Ovary (tissue), 7 donors: ENCODE measurements at regions not wholly inside any gene's neighbourhood (a gene's known extent, or its start where the extent isn't known, plus 50 kb on each side); places are given as distances from the start of the nearest gene placed in this dataset.

Experiments
- DNase-seq, 5 donors: peaks; one replicate each; pipeline ENCODE4 v3.0.0-alpha.2; 2019 to 2020
- H3K27ac ChIP-seq, 2 donors: fragments of 200-600 bp; one replicate each; pipeline versions ENCODE4 v1.5.1 to v1.8.0; 2019 to 2022
- H3K27me3 ChIP-seq: fragments of 200-600 bp; one replicate; pipeline ENCODE4 v1.8.0; 2022
- H3K36me3 ChIP-seq: fragments of 200-600 bp; sonication (generic); one replicate; pipeline ENCODE4 v1.5.1; 2019
- H3K4me1 ChIP-seq: one replicate; pipeline ENCODE4 v1.8.1; 2013; ENCODE audit warnings: mild to moderate bottlenecking, moderate library complexity; ENCODE audit not compliant: insufficient read depth
- H3K4me3 ChIP-seq: fragments of 200-600 bp; sonication (generic); one replicate; pipeline ENCODE4 v1.5.1; 2017
- H3K9me3 ChIP-seq, 2 donors: fragments of 200-600 bp in 1 of 2; sonication (generic) in 1 of 2; one replicate each; pipeline versions ENCODE4 v1.5.1 to v1.8.1; 2013 to 2019; ENCODE audit warnings: mild to moderate bottlenecking in 1 of 2, moderate library complexity in 1 of 2
- EP300 ChIP-seq: sonication (generic); formaldehyde crosslinking; IDR thresholded peaks from one replicate; pipeline ENCODE4 v1.6.1; 2017; ENCODE audit warnings: antibody characterized with exemption
- POLR2A ChIP-seq: fragments of 450-650 bp; IDR thresholded peaks from one replicate; pipeline ENCODE4 v1.6.1; 2017; ENCODE audit warnings: antibody characterized with exemption, mild to moderate bottlenecking, moderate library complexity
- WGBS, 3 donors: extraction: QIAGEN DNeasy Blood & Tissue Kit in 1 of 3; methylation state at CpG; one replicate each; pipeline versions ENCODE4 v1.1.5 to v1.1.7; 2013 to 2017; 5-methylcytosine and 5-hydroxymethylcytosine counted together
- intact Hi-C, 4 donors: fragments of 100-400 bp; cut with DNase I; formaldehyde crosslinking; loops; one replicate each; pipeline versions ENCODE4 v1.11.0 to v1.15.1; 2022 to 2023
- TF ChIP-seq, protein P1 (sequence below), 3 donors: fragments of 450-650 bp in 2 of 3; fragments of 200-600 bp in 1 of 3; IDR thresholded peaks; one replicate each; pipeline versions ENCODE4 v1.5.1 to v1.8.0; 2016 to 2022; ENCODE audit warnings: antibody characterized with exemption in 3 of 3, mild to moderate bottlenecking in 1 of 3
- donor health status: DM: no; HTN: no; CAD: no; lungs with moderate emphysema.
- donor health status: DM: no; HTN: no; CAD: no.
- donor health status: Bipolar disorder and iron deficiency.
- donor health status: DM: no; HTN: no; CAD: no.
- donor health status: DM: yes; HTN: yes; CAD: no.

DNA sequence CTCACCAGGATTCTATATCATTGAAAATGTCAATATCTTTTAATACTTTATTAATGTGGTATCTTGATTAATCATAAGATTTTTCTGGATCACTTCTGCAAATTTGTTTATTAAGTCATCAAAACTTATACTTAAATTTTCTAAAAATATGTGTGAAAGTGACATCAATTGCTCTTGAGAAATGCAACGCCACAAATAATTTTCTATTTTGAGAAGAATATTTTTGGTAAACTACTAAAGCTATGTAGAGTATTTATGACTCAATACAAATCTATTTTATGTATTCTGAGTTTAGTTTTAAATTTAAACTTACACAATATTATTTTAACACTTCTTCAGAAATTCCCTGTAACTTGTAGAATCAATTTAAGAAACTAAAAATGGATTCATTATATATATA, 263.3 kb downstream of the RASSF9 start:
- intact Hi-C loops, result loop anchor here in 2 of 4 donors (10.0 kb wide), 1 partner anchor 292 kb away; no protein-coding TSS in a partner anchor
- TF ChIP-seq POLR2A, result no peak
- TF ChIP-seq, protein P1, sequence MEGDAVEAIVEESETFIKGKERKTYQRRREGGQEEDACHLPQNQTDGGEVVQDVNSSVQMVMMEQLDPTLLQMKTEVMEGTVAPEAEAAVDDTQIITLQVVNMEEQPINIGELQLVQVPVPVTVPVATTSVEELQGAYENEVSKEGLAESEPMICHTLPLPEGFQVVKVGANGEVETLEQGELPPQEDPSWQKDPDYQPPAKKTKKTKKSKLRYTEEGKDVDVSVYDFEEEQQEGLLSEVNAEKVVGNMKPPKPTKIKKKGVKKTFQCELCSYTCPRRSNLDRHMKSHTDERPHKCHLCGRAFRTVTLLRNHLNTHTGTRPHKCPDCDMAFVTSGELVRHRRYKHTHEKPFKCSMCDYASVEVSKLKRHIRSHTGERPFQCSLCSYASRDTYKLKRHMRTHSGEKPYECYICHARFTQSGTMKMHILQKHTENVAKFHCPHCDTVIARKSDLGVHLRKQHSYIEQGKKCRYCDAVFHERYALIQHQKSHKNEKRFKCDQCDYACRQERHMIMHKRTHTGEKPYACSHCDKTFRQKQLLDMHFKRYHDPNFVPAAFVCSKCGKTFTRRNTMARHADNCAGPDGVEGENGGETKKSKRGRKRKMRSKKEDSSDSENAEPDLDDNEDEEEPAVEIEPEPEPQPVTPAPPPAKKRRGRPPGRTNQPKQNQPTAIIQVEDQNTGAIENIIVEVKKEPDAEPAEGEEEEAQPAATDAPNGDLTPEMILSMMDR (IDR thresholded peaks at IDR 0.05), result no peak
- TF ChIP-seq EP300, result no peak
- 76 to 83% (median 76%) methylated on average over 1 of the region's 1 CpG for WGBS, 3 donors

DNA sequence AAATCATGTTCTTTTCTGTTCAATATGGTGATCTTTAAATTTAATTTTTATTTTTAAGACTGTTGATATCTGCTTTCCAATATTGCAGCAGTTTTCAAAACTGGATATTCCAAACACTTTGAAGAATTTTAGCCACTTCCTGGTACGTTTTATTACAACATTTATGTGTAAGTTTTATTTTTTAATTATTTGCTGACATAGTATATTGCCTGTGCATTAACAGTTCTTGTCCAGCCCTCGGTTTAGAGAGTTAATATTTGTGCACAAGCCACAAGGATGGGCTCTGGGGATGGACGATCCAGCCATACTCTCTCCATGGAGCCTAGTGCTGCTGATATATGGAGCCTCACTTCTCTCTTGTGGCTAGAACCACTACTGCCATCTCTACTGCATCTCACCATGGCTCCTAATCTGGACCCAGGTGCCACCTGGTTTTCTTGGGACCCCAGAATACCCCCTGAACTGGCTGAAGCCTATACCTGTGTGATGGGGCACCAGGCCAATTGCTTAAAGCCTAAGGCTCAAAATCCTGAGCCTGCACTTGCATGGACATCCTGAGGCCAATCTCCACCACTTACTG, 262.5 kb downstream of the RASSF9 start:
- no peaks in the 10 kb centered on the region for H3K27me3 ChIP-seq
- no peak overlapping the region for H3K4me3 ChIP-seq
- WGBS, 3 donors, result 56 to 61% (median 60%) methylated on average over 3 of the region's 3 CpGs
- intact Hi-C loops, result loop anchor here in 2 of 4 donors (10.0 kb wide), 1 partner anchor 291 kb away; no protein-coding TSS in a partner anchor
- TF ChIP-seq EP300 (no peak), POLR2A (no peak)
- TF ChIP-seq, protein P1 (IDR thresholded peaks at IDR 0.05), result no peak
- no peak for DNase-seq
- no peaks in the 10 kb centered on the region for H3K9me3 ChIP-seq
- H3K4me1 ChIP-seq, result no peaks in the 10 kb centered on the region
- H3K36me3 ChIP-seq, result no peaks in the 10 kb centered on the region
- H3K27ac ChIP-seq, result no peak overlapping the region

More for the DNA sequence above, 263.3 kb downstream of the RASSF9 start:
- H3K36me3 ChIP-seq, result no peaks in the 10 kb centered on the region
- no peak for DNase-seq
- no peaks in the 10 kb centered on the region for H3K4me1 ChIP-seq
- H3K27me3 ChIP-seq, result no peaks in the 10 kb centered on the region
- H3K27ac ChIP-seq, result no peak overlapping the region
- H3K4me3 ChIP-seq, result no peak overlapping the region
- no peaks in the 10 kb centered on the region for H3K9me3 ChIP-seq

DNA sequence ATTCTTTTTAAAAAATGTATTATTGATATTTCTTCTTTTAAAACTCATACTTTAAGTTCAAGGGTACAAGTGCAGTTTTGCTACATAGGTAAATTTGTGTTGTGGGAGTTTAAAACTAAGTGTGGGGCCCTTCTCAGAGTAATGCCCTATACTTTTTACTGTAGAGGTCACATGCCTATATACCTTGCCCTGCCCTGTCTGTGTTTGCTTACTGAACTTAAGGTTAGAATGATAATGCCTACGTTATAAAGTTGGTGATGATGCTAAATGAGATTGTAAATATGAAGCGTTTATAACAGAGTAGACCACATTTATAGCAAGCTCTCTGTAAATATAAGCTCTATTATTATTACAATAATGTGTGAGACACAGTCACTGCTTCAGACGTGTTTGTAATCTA, 261.9 kb downstream of the RASSF9 start:
- H3K4me3 ChIP-seq, result no peak overlapping the region
- intact Hi-C loops, result loop anchor here in 2 of 4 donors (10.0 kb wide), 1 partner anchor 291 kb away; no protein-coding TSS in a partner anchor
- DNase-seq, result no peak
- WGBS, 3 donors, result 78 to 82% (median 81%) methylated on average over 3 of the region's 3 CpGs
- no peak overlapping the region for H3K27ac ChIP-seq
- no peak for TF ChIP-seq POLR2A
- no peak for TF ChIP-seq EP300
- TF ChIP-seq, protein P1 (IDR thresholded peaks at IDR 0.05), result no peak
- no peaks in the 10 kb centered on the region for H3K36me3 ChIP-seq
- H3K4me1 ChIP-seq, result no peaks in the 10 kb centered on the region
- no peaks in the 10 kb centered on the region for H3K9me3 ChIP-seq
- H3K27me3 ChIP-seq, result no peaks in the 10 kb centered on the region

DNA sequence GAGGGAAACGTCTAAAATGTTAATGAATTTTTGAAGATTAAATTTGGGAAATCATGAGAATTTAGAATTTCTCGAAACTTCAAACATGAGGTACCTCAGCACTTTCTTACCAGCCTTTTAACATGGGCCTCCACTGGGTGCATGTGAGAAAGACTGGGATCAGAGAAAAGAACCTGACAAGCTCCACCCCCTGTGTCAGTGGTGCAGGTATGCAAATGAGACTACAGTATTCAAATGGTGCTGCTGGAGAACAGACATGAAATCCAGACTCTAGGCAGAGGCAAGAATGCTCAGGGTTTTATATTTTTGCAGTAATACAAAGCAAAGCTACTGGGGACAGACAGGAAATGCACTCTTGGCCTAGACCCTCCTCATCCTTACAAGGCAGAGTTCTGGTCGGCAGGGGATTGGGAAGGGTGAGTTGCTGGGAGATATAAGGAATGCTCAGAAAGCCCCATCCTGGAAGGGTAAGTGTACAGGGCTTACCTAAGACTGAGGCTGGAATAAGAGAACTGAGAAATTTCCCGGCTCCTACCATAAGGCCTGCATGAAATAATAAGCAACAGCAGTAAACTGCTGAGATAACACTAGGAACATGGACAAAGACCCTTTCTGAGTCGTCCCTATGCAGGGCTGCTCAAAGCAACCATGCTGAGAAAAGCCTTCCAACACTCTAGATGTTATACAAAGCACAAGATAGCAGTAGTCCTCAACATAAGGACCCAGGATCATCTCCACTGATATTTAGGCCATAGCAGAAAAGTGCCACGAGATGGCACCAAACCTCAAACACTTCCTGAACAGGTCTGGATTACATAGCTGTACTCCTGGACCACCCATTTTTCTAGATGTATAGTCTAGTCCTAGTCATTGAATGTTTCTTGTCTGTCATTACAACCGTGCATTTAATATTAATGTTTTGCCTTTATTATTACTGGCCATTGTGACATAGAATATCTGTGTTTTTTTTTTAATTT, 260.8 kb downstream of the RASSF9 start:
- Histone ChIP-seq H3K4me3 (no peak overlapping the region), H3K9me3 (no peaks in the 10 kb centered on the region), H3K27me3 (no peaks in the 10 kb centered on the region), H3K36me3 (no peaks in the 10 kb centered on the region), H3K27ac (no peak overlapping the region), H3K4me1 (no peaks in the 10 kb centered on the region)
- WGBS, 3 donors, result 51 to 58% (median 55%) methylated on average over 7 of the region's 7 CpGs
- no peak for TF ChIP-seq EP300
- TF ChIP-seq, protein P1 (IDR thresholded peaks at IDR 0.05), result peak in 2 of 3 donors; percentile 17 to 27
- peak in 2 of 5 donors; percentile 21 to 47 for DNase-seq
- intact Hi-C loops, result loop anchor here (5.0 to 10.0 kb wide), 2 partner anchors 289 to 292 kb away; no protein-coding TSS in a partner anchor
